Right lobe of liver (tissue), 4 donors: ENCODE measurements at regions not wholly inside any gene's neighbourhood (a gene's known extent, or its start where the extent isn't known, plus 50 kb on each side); places are given as distances from the start of the nearest gene placed in this dataset.

Experiments
- CTCF ChIP-seq, 4 donors: fragments of 200-600 bp in 3 of 4; fragments of 450-650 bp in 1 of 4; IDR thresholded peaks; one replicate each; pipeline versions ENCODE4 v1.5.1 to v1.8.0; 2016 to 2022; ENCODE audit warnings: antibody characterized with exemption in 4 of 4, mild to moderate bottlenecking in 2 of 4
- POLR2A ChIP-seq: fragments of 450-650 bp; IDR thresholded peaks from one replicate; pipeline ENCODE4 v1.6.1; 2017; ENCODE audit warnings: antibody characterized with exemption, mild to moderate bottlenecking
- donor health status: DM: no; HTN: no; CAD: no.
- donor health status: DM: no; HTN: no; CAD: no.
- donor health status: DM: no; HTN: yes; CAD: no.

- TF ChIP-seq CTCF (IDR thresholded peaks at IDR 0.05) (no peak), POLR2A (no peak)
Observed at GRCh38 chr10:108975459-108976058, 947.8 kb downstream of the XPNPEP1 start.
